GM12878 (cell line): ENCODE measurements at regions not wholly inside any gene's neighbourhood (a gene's known extent, or its start where the extent isn't known, plus 50 kb on each side); places are given as distances from the start of the nearest gene placed in this dataset.

Source experiments
- ATAC-seq: fragments of 200-7000 bp; cut with Tn5 transposase; 3 replicates; pipeline ENCODE4 v1.9.1; 2020; ENCODE audit warnings: mild to moderate bottlenecking, moderate library complexity
- BruUV-seq: library from RNA; stranded (reverse); fragments of 400-500 nt; replicated peaks from 2 replicates; lab custom pipeline; 2021; lab: Mats Ljungman, UMichigan
- CTCF ChIA-PET: fragments of 300-600 bp; sonication (Branson Sonifier 250); formaldehyde crosslinking; extraction: SDS; loops from one replicate; lab custom pipeline; 2021; ENCODE audit warnings: inconsistent platforms; lab: Yijun Ruan, JAX
- POLR2A ChIA-PET: fragments of 350-600 bp; formaldehyde crosslinking; extraction: SDS; loops from one replicate; lab custom pipeline; 2021; ENCODE audit warnings: inconsistent platforms; lab: Charles Lee
- RAD21 ChIA-PET: fragments of 300-600 bp; sonication (Branson Sonifier 250); formaldehyde crosslinking; loops from one replicate; lab custom pipeline; 2023; ENCODE audit warnings: antibody characterized with exemption; ENCODE audit not compliant: unreplicated experiment; lab: Charles Lee
- SMC1A ChIA-PET: fragments of 300-600 bp; sonication (Branson Sonifier 250); formaldehyde crosslinking; loops from one replicate; lab custom pipeline; 2023; ENCODE audit not compliant: unreplicated experiment, uncharacterized antibody; lab: Charles Lee
- DNase-seq: peaks from one replicate; pipeline ENCODE4 v3.0.0-alpha.2; 2011; ENCODE audit warnings: low read depth, low spot score
- FAIRE-seq: peaks from 3 replicates; lab custom pipeline; 2011; peaks lifted over from hg19 to GRCh38; lab: Jason Lieb, UNC
- H2AFZ ChIP-seq: 2 replicates; pipeline ENCODE4 v1.6.0; 2011; ENCODE audit warnings: low read depth, low read length, control low read depth; ENCODE audit not compliant: control insufficient read depth
- H3K27ac ChIP-seq: 2 replicates; pipeline ENCODE4 v1.5.1; 2011; ENCODE audit warnings: control low read depth; ENCODE audit not compliant: control insufficient read depth, insufficient read depth
- H3K27me3 ChIP-seq, 2 experiments: replicated peaks in 1 of 2; 2 replicates each; pipeline versions ENCODE4 v1.6.0 to v1.6.1; 2011; ENCODE audit warnings: low read length in 1 of 2; ENCODE audit not compliant: control insufficient read depth in 2 of 2, insufficient read depth in 2 of 2
- H3K36me3 ChIP-seq, 2 experiments: 2 replicates each; pipeline ENCODE4 v1.5.1; 2011; ENCODE audit warnings: low read length in 1 of 2; ENCODE audit not compliant: control insufficient read depth in 2 of 2, insufficient read depth in 2 of 2
- H3K4me1 ChIP-seq: 2 replicates; pipeline ENCODE4 v1.6.1; 2011; ENCODE audit warnings: mild to moderate bottlenecking, low read length, moderate library complexity, mixed read lengths; ENCODE audit not compliant: control insufficient read depth, insufficient read depth
- H3K4me2 ChIP-seq: 2 replicates; pipeline ENCODE4 v1.6.0; 2011; ENCODE audit warnings: control low read depth; ENCODE audit not compliant: control insufficient read depth, insufficient read depth
- H3K4me3 ChIP-seq: fragments of 200-600 bp; sonication (generic); 2 replicates; pipeline ENCODE4 v1.5.1; 2016
- H3K79me2 ChIP-seq: 2 replicates; pipeline ENCODE4 v1.6.0; 2011; ENCODE audit warnings: low read length; ENCODE audit not compliant: control insufficient read depth, insufficient read depth
- H3K9ac ChIP-seq: 2 replicates; pipeline ENCODE4 v1.8.0; 2011; ENCODE audit warnings: low read length, control low read depth, mixed read lengths; ENCODE audit not compliant: control insufficient read depth, insufficient read depth
- H3K9me3 ChIP-seq: replicated peaks from 3 replicates; pipeline ENCODE4 v1.5.1; 2011; ENCODE audit warnings: mild to moderate bottlenecking, low read length; ENCODE audit not compliant: control insufficient read depth, insufficient read depth
- H4K20me1 ChIP-seq: 2 replicates; pipeline ENCODE4 v1.6.0; 2011; ENCODE audit not compliant: control insufficient read depth, insufficient read depth
- BCL3 ChIP-seq: IDR thresholded peaks from 2 replicates; pipeline ENCODE4 v1.6.1; 2011; ENCODE audit warnings: borderline replicate concordance, low read depth, mild to moderate bottlenecking, moderate library complexity, low read length; ENCODE audit not compliant: insufficient read depth, poor library complexity, severe bottlenecking
- CUX1 ChIP-seq: IDR thresholded peaks from 2 replicates; pipeline ENCODE4 v1.6.1; 2012; ENCODE audit warnings: improper control_type of control experiment, low read depth, low read length; ENCODE audit not compliant: insufficient replicate concordance
- HCFC1 ChIP-seq: fragments of 150-350 bp; IDR thresholded peaks from 2 replicates; pipeline ENCODE4 v1.6.1; 2014; ENCODE audit warnings: low read length
- HDAC2 ChIP-seq: fragments of 200-600 bp; sonication (generic); IDR thresholded peaks from 2 replicates; pipeline ENCODE4 v1.6.1; 2017
- KDM1A ChIP-seq: fragments of 200-600 bp; sonication (generic); IDR thresholded peaks from 2 replicates; pipeline ENCODE4 v1.6.1; 2016; ENCODE audit warnings: borderline replicate concordance
- SREBF2 ChIP-seq: IDR thresholded peaks from 2 replicates; pipeline ENCODE4 v1.6.1; 2012; ENCODE audit warnings: mild to moderate bottlenecking, low read length
- TCF3 ChIP-seq: IDR thresholded peaks from 2 replicates; pipeline ENCODE4 v1.6.1; 2012; ENCODE audit warnings: low read depth, mild to moderate bottlenecking, low read length, borderline replicate concordance; ENCODE audit not compliant: insufficient read depth
- USF2 ChIP-seq: IDR thresholded peaks from 2 replicates; pipeline ENCODE4 v1.6.1; 2011; ENCODE audit warnings: low read depth, low read length, improper control_type of control experiment, borderline replicate concordance
- ZNF687 ChIP-seq: fragments of 450-650 bp; IDR thresholded peaks from 2 replicates; pipeline ENCODE4 v1.6.1; 2017; ENCODE audit warnings: mild to moderate bottlenecking, moderate library complexity
- in situ Hi-C: fragments of 300-500 bp; cut with MboI; formaldehyde crosslinking; loops from 9 replicates; pipeline ENCODE4 v1.14.3; 2018; ENCODE audit warnings: mixed read lengths
- intact Hi-C: fragments of 100-400 bp; cut with micrococcal nuclease; formaldehyde crosslinking; loops from one replicate; pipeline ENCODE4 v1.14.2; 2022; ENCODE audit not compliant: unreplicated experiment
- TF ChIP-seq, protein P1 (sequence below): fragments of 450-650 bp; IDR thresholded peaks from 2 replicates; pipeline ENCODE4 v1.6.1; 2017; ENCODE audit warnings: antibody characterized with exemption, mild to moderate bottlenecking, moderate library complexity

DNA sequence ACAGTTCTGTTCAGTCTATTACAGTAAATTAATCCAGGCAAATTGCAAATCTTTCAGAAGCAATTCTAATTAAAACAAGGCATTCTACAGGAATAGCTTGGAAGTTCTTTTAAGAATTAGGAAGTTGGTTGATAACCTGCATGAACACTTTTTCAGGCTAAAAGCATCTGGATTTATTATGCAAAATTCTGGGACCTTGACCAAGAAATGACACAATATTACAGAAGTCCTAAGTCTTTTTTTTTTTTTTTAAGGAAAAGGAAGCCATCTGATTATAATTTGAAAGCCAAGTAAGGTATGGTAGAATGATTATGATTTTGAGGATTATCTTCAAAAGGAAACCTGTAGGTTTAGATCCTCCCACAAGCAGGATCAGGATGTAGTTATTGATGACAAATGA lies 74.7 kb upstream of the KCNK2 start:
- Histone ChIP-seq H4K20me1 (no peaks in the 10 kb centered on the region), H3K4me2 (no peak overlapping the region), H3K36me3 (no peaks in the 10 kb centered on the region), H2AFZ (no peak overlapping the region), H3K9me3 (no peaks in the 10 kb centered on the region), H3K27me3 (no peaks in the 10 kb centered on the region), H3K27ac (no peak overlapping the region), H3K79me2 (no peaks in the 10 kb centered on the region), H3K9ac (no peak overlapping the region), H3K4me3 (no peak overlapping the region), H3K4me1 (no peaks in the 10 kb centered on the region)
- ATAC-seq = no peak
- no peak for DNase-seq
- in situ Hi-C loops = no loop called here
- ChIA-PET CTCF (no interaction called here), POLR2A (no interaction called here), SMC1A (interaction anchor here (0.7 kb wide), 1 partner anchor 21 kb away, joined by 3 read pairs; no protein-coding TSS in a partner anchor), RAD21 (no interaction called here)
- no peak for FAIRE-seq
- intact Hi-C loops = no loop called here
- BruUV-seq = no TSS peak
- TF ChIP-seq HCFC1 (no peak), BCL3 (no peak), USF2 (no peak), HDAC2 (no peak), SREBF2 (no peak), TCF3 (no peak), ZNF687 (no peak), CUX1 (no peak), KDM1A (no peak)
- TF ChIP-seq, protein P1, sequence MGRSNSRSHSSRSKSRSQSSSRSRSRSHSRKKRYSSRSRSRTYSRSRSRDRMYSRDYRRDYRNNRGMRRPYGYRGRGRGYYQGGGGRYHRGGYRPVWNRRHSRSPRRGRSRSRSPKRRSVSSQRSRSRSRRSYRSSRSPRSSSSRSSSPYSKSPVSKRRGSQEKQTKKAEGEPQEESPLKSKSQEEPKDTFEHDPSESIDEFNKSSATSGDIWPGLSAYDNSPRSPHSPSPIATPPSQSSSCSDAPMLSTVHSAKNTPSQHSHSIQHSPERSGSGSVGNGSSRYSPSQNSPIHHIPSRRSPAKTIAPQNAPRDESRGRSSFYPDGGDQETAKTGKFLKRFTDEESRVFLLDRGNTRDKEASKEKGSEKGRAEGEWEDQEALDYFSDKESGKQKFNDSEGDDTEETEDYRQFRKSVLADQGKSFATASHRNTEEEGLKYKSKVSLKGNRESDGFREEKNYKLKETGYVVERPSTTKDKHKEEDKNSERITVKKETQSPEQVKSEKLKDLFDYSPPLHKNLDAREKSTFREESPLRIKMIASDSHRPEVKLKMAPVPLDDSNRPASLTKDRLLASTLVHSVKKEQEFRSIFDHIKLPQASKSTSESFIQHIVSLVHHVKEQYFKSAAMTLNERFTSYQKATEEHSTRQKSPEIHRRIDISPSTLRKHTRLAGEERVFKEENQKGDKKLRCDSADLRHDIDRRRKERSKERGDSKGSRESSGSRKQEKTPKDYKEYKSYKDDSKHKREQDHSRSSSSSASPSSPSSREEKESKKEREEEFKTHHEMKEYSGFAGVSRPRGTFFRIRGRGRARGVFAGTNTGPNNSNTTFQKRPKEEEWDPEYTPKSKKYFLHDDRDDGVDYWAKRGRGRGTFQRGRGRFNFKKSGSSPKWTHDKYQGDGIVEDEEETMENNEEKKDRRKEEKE = no peak
